Tibial nerve (tissue), 4 donors: ENCODE measurements at regions not wholly inside any gene's neighbourhood (a gene's known extent, or its start where the extent isn't known, plus 50 kb on each side); places are given as distances from the start of the nearest gene placed in this dataset.
A peak's percentile ranks its signal among the peaks of the same experiment; 100 is the strongest.

Experiments used
- DNase-seq, 2 donors: peaks; one replicate each; pipeline ENCODE4 v3.0.0-alpha.2; 2019; ENCODE audit warnings: low spot score in 2 of 2
- H3K27ac ChIP-seq, 4 donors: fragments of 200-600 bp; sonication (generic) in 3 of 4; one replicate each; pipeline ENCODE4 v1.5.1; 2017 to 2019; ENCODE audit warnings: mild to moderate bottlenecking in 1 of 4
- H3K27me3 ChIP-seq, 2 donors: fragments of 200-600 bp; sonication (generic) in 1 of 2; one replicate each; pipeline versions ENCODE4 v1.5.1 to v1.6.0; 2017 to 2019
- H3K36me3 ChIP-seq, 3 donors: fragments of 200-600 bp; sonication (generic); one replicate each; pipeline ENCODE4 v1.5.1; 2018 to 2019
- H3K4me1 ChIP-seq, 4 donors: fragments of 200-600 bp; sonication (generic) in 3 of 4; one replicate each; pipeline ENCODE4 v1.5.1; 2017 to 2019
- H3K4me3 ChIP-seq, 4 donors: fragments of 200-600 bp; sonication (generic) in 3 of 4; one replicate each; pipeline ENCODE4 v1.5.1; 2017 to 2019; ENCODE audit warnings: mild to moderate bottlenecking in 1 of 4, moderate library complexity in 1 of 4
- H3K9me3 ChIP-seq, 4 donors: fragments of 200-600 bp; sonication (generic) in 3 of 4; one replicate each; pipeline ENCODE4 v1.5.1; 2017 to 2019
- CTCF ChIP-seq, 5 experiments: fragments of 200-600 bp in 3 of 5; fragments of 450-650 bp in 2 of 5; sonication (generic) in 3 of 5; IDR thresholded peaks; one replicate each; pipeline ENCODE4 v1.5.1; 2016 to 2019; ENCODE audit warnings: antibody characterized with exemption in 5 of 5, mild to moderate bottlenecking in 3 of 5, moderate library complexity in 2 of 5
- EP300 ChIP-seq, 2 donors: sonication (generic); formaldehyde crosslinking; IDR thresholded peaks; one replicate each; pipeline ENCODE4 v1.6.1; 2017; ENCODE audit warnings: antibody characterized with exemption in 2 of 2, mild to moderate bottlenecking in 1 of 2
- POLR2A ChIP-seq, 2 donors: fragments of 450-650 bp; IDR thresholded peaks; one replicate each; pipeline ENCODE4 v1.6.1; 2017; ENCODE audit warnings: antibody characterized with exemption in 2 of 2, mild to moderate bottlenecking in 2 of 2, moderate library complexity in 2 of 2
- WGBS, 2 donors: methylation state at CpG; one replicate each; pipeline ENCODE4 v1.1.5; 2018; 5-methylcytosine and 5-hydroxymethylcytosine counted together

- Histone ChIP-seq H3K4me1 (peaks cover 0 to 46% (median 16%) of the 10 kb centered on the region in 4 donors), H3K36me3 (no peaks in the 10 kb centered on the region), H3K4me3 (peak overlapping the region; percentile 25 to 46 (median 36)), H3K27ac (peak overlapping the region; percentile 87 to 94 (median 90)), H3K9me3 (no peaks in the 10 kb centered on the region), H3K27me3 (no peaks in the 10 kb centered on the region)
- DNase-seq, result no peak
- 45 to 47% methylated on average over 8 of the region's 8 CpGs for WGBS, 2 donors
- TF ChIP-seq POLR2A (IDR thresholded peaks at IDR 0.05) (no peak), EP300 (IDR thresholded peaks at IDR 0.05) (no peak), CTCF (IDR thresholded peaks at IDR 0.05) (no peak)
These were observed 126.8 kb upstream of the MAX start for GRCh38 chr14:65228956-65229747.

GRCh38 chr14:65229748-65230728 is 127.7 kb upstream of the MAX start:
- H3K4me3 ChIP-seq, result peak overlapping the region; percentile 25 to 46 (median 36)
- peaks cover 0 to 40% (median 16%) of the 10 kb centered on the region in 4 donors for H3K4me1 ChIP-seq
- no peaks in the 10 kb centered on the region for H3K9me3 ChIP-seq
- peak overlapping the region; percentile 87 to 94 (median 90) for H3K27ac ChIP-seq
- 2 to 5% methylated on average over 28 of the region's 28 CpGs for WGBS, 2 donors
- no peaks in the 10 kb centered on the region for H3K36me3 ChIP-seq
- peak; percentile 47 to 61 for DNase-seq
- TF ChIP-seq EP300 (IDR thresholded peaks at IDR 0.05), result peak; percentile 44 to 85
- TF ChIP-seq CTCF (IDR thresholded peaks at IDR 0.05), result no peak
- TF ChIP-seq POLR2A (IDR thresholded peaks at IDR 0.05), result peak in 1 of 2 donors; percentile 40
- no peaks in the 10 kb centered on the region for H3K27me3 ChIP-seq

- TF ChIP-seq POLR2A (IDR thresholded peaks at IDR 0.05) (no peak), CTCF (IDR thresholded peaks at IDR 0.05) (no peak), EP300 (IDR thresholded peaks at IDR 0.05) (no peak)
These were observed 129.1 kb upstream of the MAX start for GRCh38 chr14:65231286-65231980.

GRCh38 chr14:65234752-65235361 is 132.5 kb upstream of the MAX start:
- 95 to 98% methylated on average over 5 of the region's 5 CpGs for WGBS, 2 donors

More at GRCh38 chr14:65231286-65231980, 129.1 kb upstream of the MAX start:
- DNase-seq, result no peak
- Histone ChIP-seq H3K4me1 (peaks cover 0 to 29% (median 16%) of the 10 kb centered on the region in 4 donors), H3K9me3 (no peaks in the 10 kb centered on the region), H3K27me3 (no peaks in the 10 kb centered on the region), H3K36me3 (no peaks in the 10 kb centered on the region), H3K4me3 (no peak overlapping the region), H3K27ac (peak overlapping the region; percentile 7 to 94 (median 88))
- WGBS, 2 donors, result 80 to 88% methylated on average over 6 of the region's 6 CpGs

More at GRCh38 chr14:65234752-65235361, 132.5 kb upstream of the MAX start:
- Histone ChIP-seq H3K9me3 (no peaks in the 10 kb centered on the region), H3K27me3 (no peaks in the 10 kb centered on the region), H3K27ac (peak overlapping the region in 1 of 4 donors; percentile 11), H3K36me3 (no peaks in the 10 kb centered on the region), H3K4me1 (peaks cover 0 to 52% (median 31%) of the 10 kb centered on the region in 4 donors), H3K4me3 (no peak overlapping the region)
- no peak for TF ChIP-seq CTCF (IDR thresholded peaks at IDR 0.05)
- TF ChIP-seq POLR2A (IDR thresholded peaks at IDR 0.05), result no peak
- no peak for TF ChIP-seq EP300 (IDR thresholded peaks at IDR 0.05)
- no peak for DNase-seq
